ENCODE measurements at regions not wholly inside any gene's neighbourhood (a gene's known extent, or its start where the extent isn't known, plus 50 kb on each side); places are given as distances from the start of the nearest gene placed in this dataset.

- no peaks in the 10 kb centered on the region for H3K9me2 ChIP-seq (replicated peaks; ENCODE audit: low read length)
- ChIA-PET POLR2A (ENCODE audit: unreplicated experiment) (no interaction called here), CTCF (no interaction called here)
- H3K36me3 ChIP-seq (ENCODE audit: low read depth, low read length) = no peaks in the 10 kb centered on the region; the same call in 1 of the 2 replicates
- no peaks in the 10 kb centered on the region for H3K27me3 ChIP-seq (ENCODE audit: low read length)
- no peaks in the 10 kb centered on the region for H4K20me1 ChIP-seq (ENCODE audit: low read length)
- no peak overlapping the region for H3K4me3 ChIP-seq (ENCODE audit: low read length)
- no peaks in the 10 kb centered on the region for H3K9me3 ChIP-seq (ENCODE audit: low read length)
- no peaks in the 10 kb centered on the region for H3K79me2 ChIP-seq (ENCODE audit: low read length)
- no TSS peak for BruUV-seq (replicated peaks)
- no peaks in the 10 kb centered on the region for H3F3A ChIP-seq (ENCODE audit: low read length, unreplicated experiment)
- H3K4me2 ChIP-seq (ENCODE audit: low read length) = no peak overlapping the region
- H3K4me1 ChIP-seq (ENCODE audit: insufficient read depth, low read length) = 0 out of 2 replicates have a peak, but pooled peaks cover under 1% of the 10 kb centered on the region
- intact Hi-C loops (cut with micrococcal nuclease) = no loop called here
- H3K9ac ChIP-seq (ENCODE audit: low read length) = no peak overlapping the region
- no peak for DNase-seq
- ATAC-seq = no peak
- H3K27ac ChIP-seq (ENCODE audit: low read length) = no peak overlapping the region
- no peak overlapping the region for H2AFZ ChIP-seq (ENCODE audit: low read length)
- TF ChIP-seq EZH2 (IDR thresholded peaks at IDR 0.05; ENCODE audit: low read length, unreplicated experiment) = no peak
Measured at GRCh38 chr14:42311876-42312275, 705.2 kb downstream of the LRFN5 start.

- Histone ChIP-seq H2AFZ (ENCODE audit: low read length) (no peak overlapping the region), H3K9me3 (ENCODE audit: low read length) (peaks cover 7% of the 10 kb centered on the region), H3K27me3 (ENCODE audit: low read length) (no peaks in the 10 kb centered on the region), H3K79me2 (ENCODE audit: low read length) (no peaks in the 10 kb centered on the region), H3K9ac (ENCODE audit: low read length) (no peak overlapping the region), H3K27ac (ENCODE audit: low read length) (no peak overlapping the region), H3K4me2 (ENCODE audit: low read length) (no peak overlapping the region), H3K4me1 (ENCODE audit: insufficient read depth, low read length) (no peaks in the 10 kb centered on the region), H3K4me3 (ENCODE audit: low read length) (no peak overlapping the region), H3K36me3 (ENCODE audit: low read depth, low read length) (no peaks in the 10 kb centered on the region; the same call in 1 of the 2 replicates), H3F3A (ENCODE audit: low read length, unreplicated experiment) (no peaks in the 10 kb centered on the region), H3K9me2 (replicated peaks; ENCODE audit: low read length) (no peaks in the 10 kb centered on the region), H4K20me1 (ENCODE audit: low read length) (no peaks in the 10 kb centered on the region)
- TF ChIP-seq, protein P1, sequence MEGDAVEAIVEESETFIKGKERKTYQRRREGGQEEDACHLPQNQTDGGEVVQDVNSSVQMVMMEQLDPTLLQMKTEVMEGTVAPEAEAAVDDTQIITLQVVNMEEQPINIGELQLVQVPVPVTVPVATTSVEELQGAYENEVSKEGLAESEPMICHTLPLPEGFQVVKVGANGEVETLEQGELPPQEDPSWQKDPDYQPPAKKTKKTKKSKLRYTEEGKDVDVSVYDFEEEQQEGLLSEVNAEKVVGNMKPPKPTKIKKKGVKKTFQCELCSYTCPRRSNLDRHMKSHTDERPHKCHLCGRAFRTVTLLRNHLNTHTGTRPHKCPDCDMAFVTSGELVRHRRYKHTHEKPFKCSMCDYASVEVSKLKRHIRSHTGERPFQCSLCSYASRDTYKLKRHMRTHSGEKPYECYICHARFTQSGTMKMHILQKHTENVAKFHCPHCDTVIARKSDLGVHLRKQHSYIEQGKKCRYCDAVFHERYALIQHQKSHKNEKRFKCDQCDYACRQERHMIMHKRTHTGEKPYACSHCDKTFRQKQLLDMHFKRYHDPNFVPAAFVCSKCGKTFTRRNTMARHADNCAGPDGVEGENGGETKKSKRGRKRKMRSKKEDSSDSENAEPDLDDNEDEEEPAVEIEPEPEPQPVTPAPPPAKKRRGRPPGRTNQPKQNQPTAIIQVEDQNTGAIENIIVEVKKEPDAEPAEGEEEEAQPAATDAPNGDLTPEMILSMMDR (conservative IDR thresholded peaks at IDR 0.05; ENCODE audit: low read depth, low read length) = no peak
- no TSS peak for BruUV-seq (replicated peaks)
- DNase-seq (no peak), ATAC-seq (no peak)
- intact Hi-C loops (cut with micrococcal nuclease) = no loop called here
- POLR2A ChIA-PET (ENCODE audit: unreplicated experiment) = no interaction called here
- CTCF ChIA-PET = no interaction called here
Measured at GRCh38 chr14:42307239-42307825, 700.7 kb downstream of the LRFN5 start.

- Histone ChIP-seq H3K27me3 (ENCODE audit: low read length) (no peaks in the 10 kb centered on the region), H3K4me1 (ENCODE audit: insufficient read depth, low read length) (no peaks in the 10 kb centered on the region), H4K20me1 (ENCODE audit: low read length) (no peaks in the 10 kb centered on the region), H3F3A (ENCODE audit: low read length, unreplicated experiment) (no peaks in the 10 kb centered on the region), H3K4me2 (ENCODE audit: low read length) (no peak overlapping the region), H3K79me2 (ENCODE audit: low read length) (no peaks in the 10 kb centered on the region), H2AFZ (ENCODE audit: low read length) (no peak overlapping the region), H3K36me3 (ENCODE audit: low read depth, low read length) (no peaks in the 10 kb centered on the region), H3K9ac (ENCODE audit: low read length) (no peak overlapping the region), H3K9me2 (replicated peaks; ENCODE audit: low read length) (no peaks in the 10 kb centered on the region), H3K27ac (ENCODE audit: low read length) (no peak overlapping the region), H3K4me3 (ENCODE audit: low read length) (no peak overlapping the region), H3K9me3 (ENCODE audit: low read length) (no peaks in the 10 kb centered on the region)
- ATAC-seq (no peak), DNase-seq (no peak)
- TF ChIP-seq EZH2phosphoT487 (IDR thresholded peaks at IDR 0.05; ENCODE audit: borderline replicate concordance, low read length) = no peak
- no peak for TF ChIP-seq EZH2 (IDR thresholded peaks at IDR 0.05; ENCODE audit: low read length, unreplicated experiment)
- TF ChIP-seq, protein P1 (conservative IDR thresholded peaks at IDR 0.05; ENCODE audit: low read depth, low read length) = no peak
- intact Hi-C loops (cut with micrococcal nuclease) = no loop called here
- ChIA-PET CTCF (no interaction called here), POLR2A (ENCODE audit: unreplicated experiment) (no interaction called here)
- no TSS peak for BruUV-seq (replicated peaks)
Measured at GRCh38 chr14:42299692-42300091, 693.0 kb downstream of the LRFN5 start.

Data from PC-3 (cell line).